ENCODE measurements at regions not wholly inside any gene's neighbourhood (a gene's known extent, or its start where the extent isn't known, plus 50 kb on each side); places are given as distances from the start of the nearest gene placed in this dataset.
"Not testable (repeated sequence)": the region's sequence is repeated elsewhere in the genome, so short reads cannot be mapped to it uniquely, and the experiment has no call there.

GRCh38 chr9:85303757-85304134, 438.0 kb downstream of the AGTPBP1 start:
- TF ChIP-seq, protein P1, sequence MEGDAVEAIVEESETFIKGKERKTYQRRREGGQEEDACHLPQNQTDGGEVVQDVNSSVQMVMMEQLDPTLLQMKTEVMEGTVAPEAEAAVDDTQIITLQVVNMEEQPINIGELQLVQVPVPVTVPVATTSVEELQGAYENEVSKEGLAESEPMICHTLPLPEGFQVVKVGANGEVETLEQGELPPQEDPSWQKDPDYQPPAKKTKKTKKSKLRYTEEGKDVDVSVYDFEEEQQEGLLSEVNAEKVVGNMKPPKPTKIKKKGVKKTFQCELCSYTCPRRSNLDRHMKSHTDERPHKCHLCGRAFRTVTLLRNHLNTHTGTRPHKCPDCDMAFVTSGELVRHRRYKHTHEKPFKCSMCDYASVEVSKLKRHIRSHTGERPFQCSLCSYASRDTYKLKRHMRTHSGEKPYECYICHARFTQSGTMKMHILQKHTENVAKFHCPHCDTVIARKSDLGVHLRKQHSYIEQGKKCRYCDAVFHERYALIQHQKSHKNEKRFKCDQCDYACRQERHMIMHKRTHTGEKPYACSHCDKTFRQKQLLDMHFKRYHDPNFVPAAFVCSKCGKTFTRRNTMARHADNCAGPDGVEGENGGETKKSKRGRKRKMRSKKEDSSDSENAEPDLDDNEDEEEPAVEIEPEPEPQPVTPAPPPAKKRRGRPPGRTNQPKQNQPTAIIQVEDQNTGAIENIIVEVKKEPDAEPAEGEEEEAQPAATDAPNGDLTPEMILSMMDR (IDR thresholded peaks at IDR 0.05; ENCODE audit: insufficient read depth, low read length, poor library complexity, severe bottlenecking), result no peak
- no peaks in the 10 kb centered on the region for H3K36me3 ChIP-seq (ENCODE audit: control insufficient read depth, insufficient read depth, low read length)
- H3K27me3 ChIP-seq (ENCODE audit: control insufficient read depth, insufficient read depth, low read length), result no peaks in the 10 kb centered on the region
- DNase-seq (ENCODE audit: low read depth), result no peak
- H3K4me3 ChIP-seq (ENCODE audit: low read depth, low read length), result no peak overlapping the region

DNA sequence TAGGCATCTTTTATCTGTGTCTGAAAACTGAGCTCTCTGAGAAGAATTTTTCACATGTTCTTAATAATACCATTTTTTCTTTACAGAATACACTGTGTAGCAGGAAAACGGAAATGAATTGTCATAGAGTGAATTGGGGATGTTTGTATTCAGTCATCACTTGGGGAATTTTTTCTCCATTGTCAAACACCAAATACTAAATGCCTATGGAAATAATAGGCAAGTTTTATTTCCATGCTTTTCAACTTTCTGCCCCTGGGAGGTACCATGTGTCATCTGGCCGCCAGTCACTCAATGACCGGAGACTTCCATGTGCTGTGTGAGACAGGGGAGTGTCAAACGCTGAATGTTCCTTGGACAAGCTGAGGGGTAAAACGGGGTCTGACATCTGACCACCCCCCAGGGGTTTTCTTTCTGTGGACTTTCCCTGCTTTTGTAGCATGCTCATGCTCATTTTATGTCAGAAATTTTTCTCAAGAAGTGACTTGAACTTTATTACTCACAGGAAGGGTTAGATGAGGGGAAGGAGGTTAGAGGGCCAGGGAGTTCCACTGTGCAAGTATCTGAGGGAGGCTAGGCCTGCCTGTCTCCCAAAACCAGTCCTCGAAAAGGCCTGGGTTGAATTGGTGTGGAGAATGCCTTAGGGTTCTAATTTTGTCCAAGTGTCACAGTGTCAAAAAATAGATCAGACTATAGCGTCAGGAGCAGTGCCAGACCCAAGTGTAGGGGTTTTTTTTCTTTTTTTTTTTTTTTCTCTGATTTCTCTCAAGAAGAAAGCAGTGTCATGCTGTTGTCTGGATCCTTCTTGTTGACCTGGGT, 438.6 kb downstream of the AGTPBP1 start:
- no peaks in the 10 kb centered on the region for H3K27me3 ChIP-seq (ENCODE audit: control insufficient read depth, insufficient read depth, low read length)
- TF ChIP-seq, protein P1 (IDR thresholded peaks at IDR 0.05; ENCODE audit: insufficient read depth, low read length, poor library complexity, severe bottlenecking), result no peak
- no peaks in the 10 kb centered on the region for H3K36me3 ChIP-seq (ENCODE audit: control insufficient read depth, insufficient read depth, low read length)
- DNase-seq (ENCODE audit: low read depth), result no peak
- no peak overlapping the region for H3K4me3 ChIP-seq (ENCODE audit: low read depth, low read length)

- TF ChIP-seq, protein P1 (IDR thresholded peaks at IDR 0.05; ENCODE audit: insufficient read depth, low read length, poor library complexity, severe bottlenecking), result no peak
- H3K27me3 ChIP-seq (ENCODE audit: control insufficient read depth, insufficient read depth, low read length), result no peaks in the 10 kb centered on the region
- H3K36me3 ChIP-seq (ENCODE audit: control insufficient read depth, insufficient read depth, low read length), result no peaks in the 10 kb centered on the region
- DNase-seq (ENCODE audit: low read depth), result no peak
- no peak overlapping the region for H3K4me3 ChIP-seq (ENCODE audit: low read depth, low read length)
Measured at GRCh38 chr9:85298499-85298898, 443.3 kb downstream of the AGTPBP1 start.

- not testable (repeated sequence) for H3K4me3 ChIP-seq (ENCODE audit: low read depth, low read length); DNase-seq (ENCODE audit: low read depth); H3K36me3 ChIP-seq (ENCODE audit: control insufficient read depth, insufficient read depth, low read length); H3K27me3 ChIP-seq (ENCODE audit: control insufficient read depth, insufficient read depth, low read length)
Measured at GRCh38 chr9:85295244-85295643, 446.5 kb downstream of the AGTPBP1 start.

DNA sequence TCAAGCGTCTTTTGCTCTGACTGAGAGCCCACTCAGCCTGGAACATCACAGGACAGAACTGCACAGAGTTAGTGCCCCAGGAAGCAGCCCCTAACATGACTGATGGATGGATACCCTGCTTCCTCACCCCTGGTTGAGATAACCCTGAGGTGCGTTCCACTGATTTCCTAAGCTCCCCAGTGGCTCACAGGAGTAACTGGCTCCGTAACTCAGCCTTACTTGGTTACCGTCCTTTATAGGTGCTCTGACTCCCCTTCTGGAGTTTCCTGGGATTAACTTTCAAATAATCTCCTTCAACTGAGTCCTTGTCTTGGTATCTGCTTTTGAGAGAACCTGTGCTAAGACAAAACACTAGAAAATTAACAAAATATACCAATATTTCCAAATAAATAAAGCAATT, 449.5 kb downstream of the AGTPBP1 start:
- Histone ChIP-seq H3K4me3 (ENCODE audit: low read depth, low read length) (no peak overlapping the region), H3K27me3 (ENCODE audit: control insufficient read depth, insufficient read depth, low read length) (no peaks in the 10 kb centered on the region), H3K36me3 (ENCODE audit: control insufficient read depth, insufficient read depth, low read length) (no peaks in the 10 kb centered on the region)
- DNase-seq (ENCODE audit: low read depth), result no peak
- TF ChIP-seq, protein P1 (IDR thresholded peaks at IDR 0.05; ENCODE audit: insufficient read depth, low read length, poor library complexity, severe bottlenecking), result no peak

DNA sequence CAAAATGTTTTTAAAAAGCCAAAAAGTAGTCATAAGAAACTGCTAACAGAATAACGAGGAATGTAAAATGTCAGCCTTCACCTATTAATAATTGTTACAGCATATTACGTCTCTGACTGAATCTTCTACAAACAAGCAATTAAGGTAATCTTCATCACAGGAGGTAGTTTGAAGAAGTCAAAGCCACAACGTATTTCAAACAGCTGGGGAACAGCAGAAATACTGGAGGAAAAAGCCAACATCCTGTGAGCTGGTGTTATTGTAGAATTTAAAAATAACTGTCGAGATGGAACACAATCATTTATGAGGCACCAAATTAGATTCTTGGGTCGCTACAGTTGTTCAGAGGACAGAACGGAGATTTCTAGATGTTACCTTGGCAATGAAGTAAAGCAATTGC, 450.5 kb downstream of the AGTPBP1 start:
- TF ChIP-seq, protein P1 (IDR thresholded peaks at IDR 0.05; ENCODE audit: insufficient read depth, low read length, poor library complexity, severe bottlenecking), result no peak

More for the DNA sequence above, 450.5 kb downstream of the AGTPBP1 start:
- Histone ChIP-seq H3K36me3 (ENCODE audit: control insufficient read depth, insufficient read depth, low read length) (no peaks in the 10 kb centered on the region), H3K27me3 (ENCODE audit: control insufficient read depth, insufficient read depth, low read length) (no peaks in the 10 kb centered on the region), H3K4me3 (ENCODE audit: low read depth, low read length) (no peak overlapping the region)
- no peak for DNase-seq (ENCODE audit: low read depth)

Data from kidney epithelial cell (primary cell).